Ovary (tissue), 3 donors: ENCODE measurements at regions not wholly inside any gene's neighbourhood (a gene's known extent, or its start where the extent isn't known, plus 50 kb on each side); places are given as distances from the start of the nearest gene placed in this dataset.

Experiments
- EP300 ChIP-seq: sonication (generic); formaldehyde crosslinking; IDR thresholded peaks from one replicate; pipeline ENCODE4 v1.6.1; 2017; ENCODE audit warnings: antibody characterized with exemption
- POLR2A ChIP-seq: fragments of 450-650 bp; IDR thresholded peaks from one replicate; pipeline ENCODE4 v1.6.1; 2017; ENCODE audit warnings: antibody characterized with exemption, mild to moderate bottlenecking, moderate library complexity
- TF ChIP-seq, protein P1 (sequence below), 3 donors: fragments of 450-650 bp in 2 of 3; fragments of 200-600 bp in 1 of 3; IDR thresholded peaks; one replicate each; pipeline versions ENCODE4 v1.5.1 to v1.8.0; 2016 to 2022; ENCODE audit warnings: antibody characterized with exemption in 3 of 3, mild to moderate bottlenecking in 1 of 3
- donor health status: DM: no; HTN: no; CAD: no.

- TF ChIP-seq, protein P1, sequence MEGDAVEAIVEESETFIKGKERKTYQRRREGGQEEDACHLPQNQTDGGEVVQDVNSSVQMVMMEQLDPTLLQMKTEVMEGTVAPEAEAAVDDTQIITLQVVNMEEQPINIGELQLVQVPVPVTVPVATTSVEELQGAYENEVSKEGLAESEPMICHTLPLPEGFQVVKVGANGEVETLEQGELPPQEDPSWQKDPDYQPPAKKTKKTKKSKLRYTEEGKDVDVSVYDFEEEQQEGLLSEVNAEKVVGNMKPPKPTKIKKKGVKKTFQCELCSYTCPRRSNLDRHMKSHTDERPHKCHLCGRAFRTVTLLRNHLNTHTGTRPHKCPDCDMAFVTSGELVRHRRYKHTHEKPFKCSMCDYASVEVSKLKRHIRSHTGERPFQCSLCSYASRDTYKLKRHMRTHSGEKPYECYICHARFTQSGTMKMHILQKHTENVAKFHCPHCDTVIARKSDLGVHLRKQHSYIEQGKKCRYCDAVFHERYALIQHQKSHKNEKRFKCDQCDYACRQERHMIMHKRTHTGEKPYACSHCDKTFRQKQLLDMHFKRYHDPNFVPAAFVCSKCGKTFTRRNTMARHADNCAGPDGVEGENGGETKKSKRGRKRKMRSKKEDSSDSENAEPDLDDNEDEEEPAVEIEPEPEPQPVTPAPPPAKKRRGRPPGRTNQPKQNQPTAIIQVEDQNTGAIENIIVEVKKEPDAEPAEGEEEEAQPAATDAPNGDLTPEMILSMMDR (IDR thresholded peaks at IDR 0.05): no peak
- TF ChIP-seq POLR2A: no peak
- TF ChIP-seq EP300: no peak
Observed at GRCh38 chr7:131649879-131650278, 93.5 kb upstream of the PODXL start.
